ENCODE measurements at regions not wholly inside any gene's neighbourhood (a gene's known extent, or its start where the extent isn't known, plus 50 kb on each side); places are given as distances from the start of the nearest gene placed in this dataset.

GRCh38 chr10:120650705-120651399 is 193.8 kb downstream of the PLPP4 start:
- intact Hi-C loops (cut with DNase I, micrococcal nuclease) = no loop called here
- no peak for TF ChIP-seq CTCF (IDR thresholded peaks at IDR 0.05)
- Histone ChIP-seq H3K9me3 (no peaks in the 10 kb centered on the region), H3K4me3 (no peak overlapping the region), H3K4me1 (ENCODE audit: low read depth) (no peaks in the 10 kb centered on the region), H3K36me3 (ENCODE audit: low read depth) (no peaks in the 10 kb centered on the region)
- ATAC-seq = no peak
- no peak for DNase-seq

GRCh38 chr10:120656107-120656506 is 195.1 kb upstream of the WDR11 start:
- Histone ChIP-seq H3K4me3 (no peak overlapping the region), H3K9me3 (no peaks in the 10 kb centered on the region), H3K4me1 (ENCODE audit: low read depth) (no peaks in the 10 kb centered on the region), H3K36me3 (ENCODE audit: low read depth) (no peaks in the 10 kb centered on the region)
- intact Hi-C loops (cut with DNase I, micrococcal nuclease) = no loop called here
- DNase-seq (no peak), ATAC-seq (no peak)
- TF ChIP-seq CTCF (IDR thresholded peaks at IDR 0.05) = no peak

GRCh38 chr10:120657371-120657770 is 193.8 kb upstream of the WDR11 start:
- H3K36me3 ChIP-seq (ENCODE audit: low read depth) = no peaks in the 10 kb centered on the region
- no peak for TF ChIP-seq CTCF (IDR thresholded peaks at IDR 0.05)
- ATAC-seq = no peak
- H3K4me1 ChIP-seq (ENCODE audit: low read depth) = no peaks in the 10 kb centered on the region
- H3K9me3 ChIP-seq = no peaks in the 10 kb centered on the region
- H3K4me3 ChIP-seq = no peak overlapping the region
- no peak for DNase-seq
- intact Hi-C loops (cut with DNase I, micrococcal nuclease) = no loop called here

GRCh38 chr10:120658943-120659885 is 191.9 kb upstream of the WDR11 start:
- DNase-seq (no peak), ATAC-seq (no peak)
- Histone ChIP-seq H3K9me3 (no peaks in the 10 kb centered on the region), H3K4me1 (ENCODE audit: low read depth) (no peaks in the 10 kb centered on the region), H3K4me3 (no peak overlapping the region), H3K36me3 (ENCODE audit: low read depth) (no peaks in the 10 kb centered on the region)
- TF ChIP-seq CTCF (IDR thresholded peaks at IDR 0.05) = no peak
- intact Hi-C loops (cut with DNase I, micrococcal nuclease) = no loop called here

- no peak overlapping the region for H3K4me3 ChIP-seq
- intact Hi-C loops (cut with DNase I, micrococcal nuclease) = no loop called here
- H3K9me3 ChIP-seq = no peaks in the 10 kb centered on the region
- no peaks in the 10 kb centered on the region for H3K36me3 ChIP-seq (ENCODE audit: low read depth)
- no peak for TF ChIP-seq CTCF (IDR thresholded peaks at IDR 0.05)
- no peak for DNase-seq
- ATAC-seq = no peak
- H3K4me1 ChIP-seq (ENCODE audit: low read depth) = no peaks in the 10 kb centered on the region
Measured at GRCh38 chr10:120666308-120666707, 184.9 kb upstream of the WDR11 start.

Data from mucosa of descending colon (tissue), 3 donors.